ENCODE measurements at regions not wholly inside any gene's neighbourhood (a gene's known extent, or its start where the extent isn't known, plus 50 kb on each side); places are given as distances from the start of the nearest gene placed in this dataset.

GRCh38 chr20:52405417-52405816 lies 213.8 kb upstream of the ZFP64 start:
- TF ChIP-seq, protein P1, sequence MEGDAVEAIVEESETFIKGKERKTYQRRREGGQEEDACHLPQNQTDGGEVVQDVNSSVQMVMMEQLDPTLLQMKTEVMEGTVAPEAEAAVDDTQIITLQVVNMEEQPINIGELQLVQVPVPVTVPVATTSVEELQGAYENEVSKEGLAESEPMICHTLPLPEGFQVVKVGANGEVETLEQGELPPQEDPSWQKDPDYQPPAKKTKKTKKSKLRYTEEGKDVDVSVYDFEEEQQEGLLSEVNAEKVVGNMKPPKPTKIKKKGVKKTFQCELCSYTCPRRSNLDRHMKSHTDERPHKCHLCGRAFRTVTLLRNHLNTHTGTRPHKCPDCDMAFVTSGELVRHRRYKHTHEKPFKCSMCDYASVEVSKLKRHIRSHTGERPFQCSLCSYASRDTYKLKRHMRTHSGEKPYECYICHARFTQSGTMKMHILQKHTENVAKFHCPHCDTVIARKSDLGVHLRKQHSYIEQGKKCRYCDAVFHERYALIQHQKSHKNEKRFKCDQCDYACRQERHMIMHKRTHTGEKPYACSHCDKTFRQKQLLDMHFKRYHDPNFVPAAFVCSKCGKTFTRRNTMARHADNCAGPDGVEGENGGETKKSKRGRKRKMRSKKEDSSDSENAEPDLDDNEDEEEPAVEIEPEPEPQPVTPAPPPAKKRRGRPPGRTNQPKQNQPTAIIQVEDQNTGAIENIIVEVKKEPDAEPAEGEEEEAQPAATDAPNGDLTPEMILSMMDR (conservative IDR thresholded peaks at IDR 0.05; ENCODE audit: low read depth, low read length) = no peak
- TF ChIP-seq POLR2A (IDR thresholded peaks at IDR 0.05; ENCODE audit: low read depth, low read length) (no peak), BHLHE40 (IDR thresholded peaks at IDR 0.05; ENCODE audit: low read depth, low read length) (no peak), MXI1 (IDR thresholded peaks at IDR 0.05; ENCODE audit: borderline replicate concordance, low read depth, low read length) (no peak), CEBPB (IDR thresholded peaks at IDR 0.05; ENCODE audit: low read depth, low read length) (no peak), FOS (IDR thresholded peaks at IDR 0.05; ENCODE audit: low read depth, low read length) (no peak), SMC3 (IDR thresholded peaks at IDR 0.05; ENCODE audit: low read depth, low read length) (no peak)
- TF ChIP-seq, protein P2, sequence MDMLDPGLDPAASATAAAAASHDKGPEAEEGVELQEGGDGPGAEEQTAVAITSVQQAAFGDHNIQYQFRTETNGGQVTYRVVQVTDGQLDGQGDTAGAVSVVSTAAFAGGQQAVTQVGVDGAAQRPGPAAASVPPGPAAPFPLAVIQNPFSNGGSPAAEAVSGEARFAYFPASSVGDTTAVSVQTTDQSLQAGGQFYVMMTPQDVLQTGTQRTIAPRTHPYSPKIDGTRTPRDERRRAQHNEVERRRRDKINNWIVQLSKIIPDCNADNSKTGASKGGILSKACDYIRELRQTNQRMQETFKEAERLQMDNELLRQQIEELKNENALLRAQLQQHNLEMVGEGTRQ (IDR thresholded peaks at IDR 0.05; ENCODE audit: low read depth, low read length) = no peak

Data from IMR-90 (cell line).